A673 (cell line): ENCODE measurements at regions not wholly inside any gene's neighbourhood (a gene's known extent, or its start where the extent isn't known, plus 50 kb on each side); places are given as distances from the start of the nearest gene placed in this dataset.

Source experiments
- BruUV-seq: library from RNA; stranded (reverse); fragments of 400-500 nt; replicated peaks from 2 replicates; lab custom pipeline; 2021; lab: Mats Ljungman, UMichigan
- CTCF ChIA-PET: fragments of 300-600 bp; sonication (Branson Sonifier 250); formaldehyde crosslinking; loops from one replicate; lab custom pipeline; 2022; ENCODE audit warnings: antibody characterized with exemption; lab: Charles Lee
- POLR2A ChIA-PET: fragments of 300-600 bp; sonication (Branson Sonifier 250); formaldehyde crosslinking; loops from one replicate; lab custom pipeline; 2022; ENCODE audit warnings: antibody characterized with exemption; ENCODE audit not compliant: low non-redundant PET; lab: Charles Lee
- DNase-seq: peaks from one replicate; pipeline ENCODE4 v3.0.0-alpha.2; 2015; ENCODE audit warnings: low spot score
- H3K27ac ChIP-seq: fragments of 200-600 bp; sonication (generic); 2 replicates; pipeline ENCODE4 v1.5.1; 2016; ENCODE audit warnings: mixed run types, low read depth, mild to moderate bottlenecking, mixed read lengths, antibody characterized with exemption, low read length; ENCODE audit not compliant: poor library complexity, severe bottlenecking
- H3K27me3 ChIP-seq: fragments of 200-600 bp; sonication (generic); replicated peaks from 2 replicates; pipeline ENCODE4 v1.6.1; 2017; ENCODE audit warnings: mixed run types, low read depth, mild to moderate bottlenecking, mixed read lengths, antibody characterized with exemption, low read length; ENCODE audit not compliant: insufficient read depth, poor library complexity
- H3K36me3 ChIP-seq: fragments of 200-600 bp; sonication (generic); 2 replicates; pipeline ENCODE4 v1.6.1; 2016; ENCODE audit warnings: mixed run types, mild to moderate bottlenecking, mixed read lengths, antibody characterized with exemption, low read length; ENCODE audit not compliant: insufficient read depth, poor library complexity, severe bottlenecking
- H3K4me1 ChIP-seq: fragments of 200-600 bp; sonication (generic); 2 replicates; pipeline ENCODE4 v1.6.1; 2017; ENCODE audit warnings: mixed run types, mild to moderate bottlenecking, mixed read lengths, antibody characterized with exemption, low read length; ENCODE audit not compliant: insufficient read depth, poor library complexity, severe bottlenecking
- H3K4me3 ChIP-seq: fragments of 200-600 bp; sonication (generic); 2 replicates; pipeline ENCODE4 v1.5.1; 2016; ENCODE audit warnings: low read depth, mixed run types, mild to moderate bottlenecking, mixed read lengths, low read length; ENCODE audit not compliant: poor library complexity, severe bottlenecking
- H3K9me3 ChIP-seq: fragments of 200-600 bp; sonication (generic); 2 replicates; pipeline ENCODE4 v1.6.1; 2016; ENCODE audit warnings: mixed run types, low read depth, mild to moderate bottlenecking, mixed read lengths, antibody characterized with exemption, low read length; ENCODE audit not compliant: poor library complexity, severe bottlenecking
- EZH2 ChIP-seq: fragments of 200-600 bp; sonication (generic); IDR thresholded peaks from 2 replicates; pipeline ENCODE4 v1.6.1; 2017; ENCODE audit warnings: borderline replicate concordance, low read depth, mild to moderate bottlenecking, mixed read lengths, antibody characterized with exemption, low read length; ENCODE audit not compliant: poor library complexity, severe bottlenecking
- intact Hi-C: fragments of 100-400 bp; cut with micrococcal nuclease; formaldehyde crosslinking; loops from one replicate; pipeline ENCODE4 v1.10.0; 2022; ENCODE audit not compliant: unreplicated experiment
- TF ChIP-seq, protein P1 (sequence below): fragments of 300-800, 200-600 bp; sonication (generic); conservative IDR thresholded peaks from 2 replicates; pipeline ENCODE4 v1.5.1; 2017; ENCODE audit warnings: low read depth, mild to moderate bottlenecking, antibody characterized with exemption, low read length, moderate library complexity, mixed read lengths

DNA sequence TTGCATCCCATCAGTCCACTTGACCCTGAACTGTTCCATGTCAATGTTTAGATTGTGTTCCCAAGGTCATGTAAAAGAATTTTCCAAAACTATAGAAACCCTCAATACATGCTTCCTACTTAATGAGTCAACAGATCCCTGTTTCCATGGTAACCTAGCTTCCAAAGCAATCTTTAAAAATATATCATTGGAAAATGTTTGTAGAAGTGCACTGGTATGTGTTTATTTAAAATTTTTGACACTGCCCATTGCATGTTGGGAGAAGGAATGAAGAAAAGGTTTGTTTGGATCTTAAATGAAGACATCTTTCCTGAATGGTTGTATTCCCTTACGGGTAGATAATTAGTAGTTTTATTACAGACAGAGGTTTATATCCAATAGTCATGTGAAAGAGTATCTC lies 345.3 kb downstream of the GABRG1 start:
- intact Hi-C loops: no loop called here
- Histone ChIP-seq H3K9me3 (no peaks in the 10 kb centered on the region), H3K27me3 (no peaks in the 10 kb centered on the region), H3K36me3 (no peaks in the 10 kb centered on the region), H3K27ac (no peak overlapping the region), H3K4me1 (no peaks in the 10 kb centered on the region), H3K4me3 (no peak overlapping the region)
- TF ChIP-seq, protein P1, sequence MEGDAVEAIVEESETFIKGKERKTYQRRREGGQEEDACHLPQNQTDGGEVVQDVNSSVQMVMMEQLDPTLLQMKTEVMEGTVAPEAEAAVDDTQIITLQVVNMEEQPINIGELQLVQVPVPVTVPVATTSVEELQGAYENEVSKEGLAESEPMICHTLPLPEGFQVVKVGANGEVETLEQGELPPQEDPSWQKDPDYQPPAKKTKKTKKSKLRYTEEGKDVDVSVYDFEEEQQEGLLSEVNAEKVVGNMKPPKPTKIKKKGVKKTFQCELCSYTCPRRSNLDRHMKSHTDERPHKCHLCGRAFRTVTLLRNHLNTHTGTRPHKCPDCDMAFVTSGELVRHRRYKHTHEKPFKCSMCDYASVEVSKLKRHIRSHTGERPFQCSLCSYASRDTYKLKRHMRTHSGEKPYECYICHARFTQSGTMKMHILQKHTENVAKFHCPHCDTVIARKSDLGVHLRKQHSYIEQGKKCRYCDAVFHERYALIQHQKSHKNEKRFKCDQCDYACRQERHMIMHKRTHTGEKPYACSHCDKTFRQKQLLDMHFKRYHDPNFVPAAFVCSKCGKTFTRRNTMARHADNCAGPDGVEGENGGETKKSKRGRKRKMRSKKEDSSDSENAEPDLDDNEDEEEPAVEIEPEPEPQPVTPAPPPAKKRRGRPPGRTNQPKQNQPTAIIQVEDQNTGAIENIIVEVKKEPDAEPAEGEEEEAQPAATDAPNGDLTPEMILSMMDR: no peak
- no peak for TF ChIP-seq EZH2
- no peak for DNase-seq
- ChIA-PET CTCF (no interaction called here), POLR2A (no interaction called here)
- BruUV-seq: no TSS peak

DNA sequence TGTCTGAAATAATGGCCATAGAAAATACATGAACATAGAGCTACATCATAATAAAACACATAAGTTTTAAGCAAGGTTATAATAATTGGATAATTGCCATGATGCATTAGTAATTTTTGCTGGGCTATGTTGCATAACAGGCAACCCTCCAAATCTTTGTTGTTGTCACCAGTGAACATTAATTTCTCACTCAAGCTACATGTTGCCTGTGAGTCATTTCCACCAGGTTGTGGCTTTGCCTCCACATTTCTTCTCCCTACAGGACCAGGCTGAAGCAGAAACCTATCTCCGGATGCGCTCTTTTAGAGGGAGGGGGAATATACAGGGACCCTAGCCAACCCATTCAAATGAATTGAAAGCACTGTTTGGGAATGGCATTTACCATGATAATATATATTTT lies 347.7 kb downstream of the GABRG1 start:
- no TSS peak for BruUV-seq
- H3K4me3 ChIP-seq: no peak overlapping the region
- no peak for DNase-seq

DNA sequence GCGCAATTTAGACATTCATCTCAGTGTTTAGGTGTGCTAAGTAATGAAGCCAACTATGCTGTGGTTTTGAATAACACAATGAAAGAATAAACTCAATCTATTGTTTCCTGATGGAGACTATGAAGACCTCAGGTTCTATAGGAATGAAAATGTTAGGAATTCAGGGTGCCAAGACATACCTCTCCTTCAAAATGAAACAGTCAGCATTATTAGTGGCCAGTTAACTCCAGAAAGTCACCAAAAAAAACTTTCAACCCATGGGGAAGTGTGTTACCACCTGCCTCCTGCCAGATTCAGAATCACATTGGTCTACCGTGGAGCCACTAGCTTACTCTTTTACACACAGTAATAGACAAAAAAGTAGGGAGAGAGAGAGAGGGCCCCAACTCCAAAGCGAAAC lies 352.9 kb downstream of the GABRG1 start:
- no TSS peak for BruUV-seq
- DNase-seq: no peak
- H3K36me3 ChIP-seq: no peaks in the 10 kb centered on the region
- ChIA-PET POLR2A (no interaction called here), CTCF (no interaction called here)
- no peak overlapping the region for H3K27ac ChIP-seq
- intact Hi-C loops: no loop called here
- no peaks in the 10 kb centered on the region for H3K4me1 ChIP-seq
- no peak for TF ChIP-seq EZH2
- TF ChIP-seq, protein P1: no peak
- H3K4me3 ChIP-seq: no peak overlapping the region
- no peaks in the 10 kb centered on the region for H3K27me3 ChIP-seq
- H3K9me3 ChIP-seq: no peaks in the 10 kb centered on the region

More for the DNA sequence above, 347.7 kb downstream of the GABRG1 start:
- H3K9me3 ChIP-seq: no peaks in the 10 kb centered on the region
- no peaks in the 10 kb centered on the region for H3K36me3 ChIP-seq
- intact Hi-C loops: no loop called here
- H3K27ac ChIP-seq: no peak overlapping the region
- no peaks in the 10 kb centered on the region for H3K27me3 ChIP-seq
- ChIA-PET CTCF (no interaction called here), POLR2A (no interaction called here)
- H3K4me1 ChIP-seq: no peaks in the 10 kb centered on the region
- TF ChIP-seq EZH2: no peak
- TF ChIP-seq, protein P1: no peak
